ENCODE measurements at regions not wholly inside any gene's neighbourhood (a gene's known extent, or its start where the extent isn't known, plus 50 kb on each side); places are given as distances from the start of the nearest gene placed in this dataset.

GRCh38 chr4:137384476-137384875, 147.8 kb downstream of the PCDH18 start:
- no peak overlapping the region for H3K4me3 ChIP-seq (ENCODE audit: low read depth, low read length)
- TF ChIP-seq CTCF (IDR thresholded peaks at IDR 0.05; ENCODE audit: insufficient read depth, low read depth, low read length, missing control alignments), result no peak
- DNase-seq (ENCODE audit: low read depth), result no peak

- no peak overlapping the region for H3K4me3 ChIP-seq (ENCODE audit: low read depth, low read length)
- no peak for DNase-seq (ENCODE audit: low read depth)
- no peak for TF ChIP-seq CTCF (IDR thresholded peaks at IDR 0.05; ENCODE audit: insufficient read depth, low read depth, low read length, missing control alignments)
These were observed 153.5 kb downstream of the PCDH18 start for GRCh38 chr4:137378821-137379220.

GRCh38 chr4:137378393-137378792, 153.9 kb downstream of the PCDH18 start:
- TF ChIP-seq CTCF (IDR thresholded peaks at IDR 0.05; ENCODE audit: insufficient read depth, low read depth, low read length, missing control alignments), result no peak
- no peak overlapping the region for H3K4me3 ChIP-seq (ENCODE audit: low read depth, low read length)
- DNase-seq (ENCODE audit: low read depth), result no peak

- no peak overlapping the region for H3K4me3 ChIP-seq (ENCODE audit: low read depth, low read length)
- TF ChIP-seq CTCF (IDR thresholded peaks at IDR 0.05; ENCODE audit: insufficient read depth, low read depth, low read length, missing control alignments), result no peak
- no peak for DNase-seq (ENCODE audit: low read depth)
These were observed 156.0 kb downstream of the PCDH18 start for GRCh38 chr4:137376312-137376711.

- TF ChIP-seq CTCF (IDR thresholded peaks at IDR 0.05; ENCODE audit: insufficient read depth, low read depth, low read length, missing control alignments), result no peak
- H3K4me3 ChIP-seq (ENCODE audit: low read depth, low read length), result no peak overlapping the region
- no peak for DNase-seq (ENCODE audit: low read depth)
These were observed 157.0 kb downstream of the PCDH18 start for GRCh38 chr4:137375111-137375850.

GRCh38 chr4:137370679-137371078, 161.6 kb downstream of the PCDH18 start:
- no peak overlapping the region for H3K4me3 ChIP-seq (ENCODE audit: low read depth, low read length)
- no peak for TF ChIP-seq CTCF (IDR thresholded peaks at IDR 0.05; ENCODE audit: insufficient read depth, low read depth, low read length, missing control alignments)
- DNase-seq (ENCODE audit: low read depth), result no peak

- no peak for DNase-seq (ENCODE audit: low read depth)
- H3K4me3 ChIP-seq (ENCODE audit: low read depth, low read length), result no peak overlapping the region
- TF ChIP-seq CTCF (IDR thresholded peaks at IDR 0.05; ENCODE audit: insufficient read depth, low read depth, low read length, missing control alignments), result no peak
These were observed 162.1 kb downstream of the PCDH18 start for GRCh38 chr4:137370206-137370633.
